Neural cell (in vitro differentiated cells): ENCODE measurements at regions not wholly inside any gene's neighbourhood (a gene's known extent, or its start where the extent isn't known, plus 50 kb on each side); places are given as distances from the start of the nearest gene placed in this dataset.

Experiments
- H2AFZ ChIP-seq: fragments of 200-600, 300-800 bp; sonication (generic), shearing (Covaris generic); 2 replicates; pipeline ENCODE4 v1.6.0; 2014; ENCODE audit warnings: low read depth, mild to moderate bottlenecking, antibody characterized with exemption, low read length, moderate library complexity
- H3F3A ChIP-seq: fragments of 200-600 bp; shearing (Covaris generic); 2 replicates; pipeline ENCODE4 v1.6.1; 2016; ENCODE audit warnings: mild to moderate bottlenecking, moderate library complexity, mixed read lengths, antibody characterized with exemption, low read length; ENCODE audit not compliant: insufficient read depth, poor library complexity, severe bottlenecking
- H3K27ac ChIP-seq: fragments of 200-600, 300-800 bp; sonication (generic), shearing (Covaris generic); 2 replicates; pipeline ENCODE4 v1.5.1; 2014; ENCODE audit warnings: mild to moderate bottlenecking, low read length, moderate library complexity
- H3K27me3 ChIP-seq: fragments of 300-800, 200-600 bp; sonication (generic), shearing (Covaris generic); 2 replicates; pipeline ENCODE4 v1.6.0; 2014; ENCODE audit warnings: mild to moderate bottlenecking, low read depth, low read length, moderate library complexity; ENCODE audit not compliant: insufficient read depth
- H3K36me3 ChIP-seq: fragments of 300-800, 200-600 bp; sonication (generic), shearing (Covaris generic); 2 replicates; pipeline ENCODE4 v1.5.1; 2014; ENCODE audit warnings: mild to moderate bottlenecking, antibody characterized with exemption, low read length, moderate library complexity; ENCODE audit not compliant: insufficient read depth
- H3K4me2 ChIP-seq: fragments of 300-800, 200-600 bp; sonication (generic), shearing (Covaris generic); 2 replicates; pipeline ENCODE4 v1.6.0; 2014; ENCODE audit warnings: mild to moderate bottlenecking, low read length
- H3K4me3 ChIP-seq: fragments of 300-800, 200-600 bp; sonication (generic), shearing (Covaris generic); 2 replicates; pipeline ENCODE4 v1.5.1; 2014; ENCODE audit warnings: mild to moderate bottlenecking, low read length, moderate library complexity
- H3K79me2 ChIP-seq: fragments of 200-600 bp; shearing (Covaris generic); replicated peaks from 2 replicates; pipeline ENCODE4 v1.6.0; 2014; ENCODE audit warnings: mild to moderate bottlenecking, low read length, moderate library complexity; ENCODE audit not compliant: insufficient read depth
- H3K9ac ChIP-seq: fragments of 300-800, 200-600 bp; sonication (generic), shearing (Covaris generic); 2 replicates; pipeline ENCODE4 v1.6.1; 2016; ENCODE audit warnings: mild to moderate bottlenecking, low read length, mixed read lengths
- H3K9me2 ChIP-seq: fragments of 200-600 bp; shearing (Covaris generic); 2 replicates; pipeline ENCODE4 v1.6.1; 2016; ENCODE audit warnings: mild to moderate bottlenecking, low read length, mixed read lengths; ENCODE audit not compliant: insufficient read depth
- H3K9me3 ChIP-seq: fragments of 200-600, 300-800 bp; sonication (generic), shearing (Covaris generic); 2 replicates; pipeline ENCODE4 v1.6.1; 2016; ENCODE audit warnings: mild to moderate bottlenecking, mixed run types, low read length, moderate library complexity, mixed read lengths
- H4K20me1 ChIP-seq: fragments of 200-600 bp; shearing (Covaris generic); 2 replicates; pipeline ENCODE4 v1.6.1; 2016; ENCODE audit warnings: mild to moderate bottlenecking, mixed run types; ENCODE audit not compliant: insufficient read depth
- EP300 ChIP-seq: fragments of 450-650 bp; conservative IDR thresholded peaks from 2 replicates; pipeline ENCODE4 v1.6.1; 2014; ENCODE audit warnings: antibody characterized with exemption, mild to moderate bottlenecking, moderate library complexity; ENCODE audit not compliant: poor library complexity, severe bottlenecking
- EZH2 ChIP-seq: fragments of 200-600, 300-800 bp; shearing (Covaris generic), sonication (generic); IDR thresholded peaks from 2 replicates; pipeline ENCODE4 v1.6.1; 2014; ENCODE audit warnings: antibody characterized with exemption, low read length, borderline replicate concordance, mild to moderate bottlenecking; ENCODE audit not compliant: insufficient read depth, poor library complexity, severe bottlenecking
- MXI1 ChIP-seq: fragments of 450-650 bp; conservative IDR thresholded peaks from 2 replicates; pipeline ENCODE4 v1.6.1; 2014; ENCODE audit warnings: antibody characterized with exemption, mild to moderate bottlenecking; ENCODE audit not compliant: poor library complexity, severe bottlenecking
- POLR2AphosphoS5 ChIP-seq: IDR thresholded peaks from 2 replicates; pipeline ENCODE4 v1.6.1; 2012
- RAD21 ChIP-seq: fragments of 450-650 bp; conservative IDR thresholded peaks from 2 replicates; pipeline ENCODE4 v1.6.1; 2014; ENCODE audit warnings: antibody characterized with exemption, mild to moderate bottlenecking, moderate library complexity
- SMC3 ChIP-seq: fragments of 450-650 bp; conservative IDR thresholded peaks from 2 replicates; pipeline ENCODE4 v1.6.1; 2014; ENCODE audit warnings: antibody characterized with exemption, mild to moderate bottlenecking, moderate library complexity; ENCODE audit not compliant: poor library complexity
- TAF1 ChIP-seq: IDR thresholded peaks from 2 replicates; pipeline ENCODE4 v1.6.1; 2012; ENCODE audit warnings: low read depth
- TF ChIP-seq, protein P1 (sequence below): IDR thresholded peaks from 2 replicates; pipeline ENCODE4 v1.6.1; 2012; ENCODE audit warnings: borderline replicate concordance
- TF ChIP-seq, protein P2 (sequence below): fragments of 450-650 bp; IDR thresholded peaks from 2 replicates; pipeline ENCODE4 v1.5.1; 2014; ENCODE audit warnings: antibody characterized with exemption, mild to moderate bottlenecking, moderate library complexity; ENCODE audit not compliant: poor library complexity, severe bottlenecking

DNA sequence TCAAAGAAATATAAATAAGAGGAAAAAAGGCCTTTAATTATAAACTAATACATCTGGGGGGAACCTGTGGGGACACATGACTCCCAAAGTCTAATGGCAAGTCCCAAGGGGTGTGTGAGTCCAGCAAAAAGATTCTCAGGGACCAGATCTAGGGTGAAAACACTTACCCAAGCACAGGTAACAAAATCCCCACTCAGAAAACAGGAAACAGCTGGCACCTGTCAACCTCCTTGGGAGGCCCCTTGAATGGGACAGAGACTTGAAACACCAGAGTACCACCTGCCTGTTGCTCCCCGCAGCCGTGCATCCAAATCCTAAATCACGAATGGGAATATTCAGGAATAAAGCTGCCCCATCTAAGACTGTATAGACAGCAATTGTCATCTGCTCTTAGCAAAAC is 461.2 kb upstream of the CDH5 start:
- H3K27ac ChIP-seq: no peak overlapping the region
- no peaks in the 10 kb centered on the region for H3K9me2 ChIP-seq
- no peak overlapping the region for H2AFZ ChIP-seq
- H3K79me2 ChIP-seq: no peaks in the 10 kb centered on the region
- no peaks in the 10 kb centered on the region for H4K20me1 ChIP-seq
- H3F3A ChIP-seq: no peaks in the 10 kb centered on the region
- no peak overlapping the region for H3K4me2 ChIP-seq
- no peak for TF ChIP-seq TAF1
- TF ChIP-seq, protein P1, sequence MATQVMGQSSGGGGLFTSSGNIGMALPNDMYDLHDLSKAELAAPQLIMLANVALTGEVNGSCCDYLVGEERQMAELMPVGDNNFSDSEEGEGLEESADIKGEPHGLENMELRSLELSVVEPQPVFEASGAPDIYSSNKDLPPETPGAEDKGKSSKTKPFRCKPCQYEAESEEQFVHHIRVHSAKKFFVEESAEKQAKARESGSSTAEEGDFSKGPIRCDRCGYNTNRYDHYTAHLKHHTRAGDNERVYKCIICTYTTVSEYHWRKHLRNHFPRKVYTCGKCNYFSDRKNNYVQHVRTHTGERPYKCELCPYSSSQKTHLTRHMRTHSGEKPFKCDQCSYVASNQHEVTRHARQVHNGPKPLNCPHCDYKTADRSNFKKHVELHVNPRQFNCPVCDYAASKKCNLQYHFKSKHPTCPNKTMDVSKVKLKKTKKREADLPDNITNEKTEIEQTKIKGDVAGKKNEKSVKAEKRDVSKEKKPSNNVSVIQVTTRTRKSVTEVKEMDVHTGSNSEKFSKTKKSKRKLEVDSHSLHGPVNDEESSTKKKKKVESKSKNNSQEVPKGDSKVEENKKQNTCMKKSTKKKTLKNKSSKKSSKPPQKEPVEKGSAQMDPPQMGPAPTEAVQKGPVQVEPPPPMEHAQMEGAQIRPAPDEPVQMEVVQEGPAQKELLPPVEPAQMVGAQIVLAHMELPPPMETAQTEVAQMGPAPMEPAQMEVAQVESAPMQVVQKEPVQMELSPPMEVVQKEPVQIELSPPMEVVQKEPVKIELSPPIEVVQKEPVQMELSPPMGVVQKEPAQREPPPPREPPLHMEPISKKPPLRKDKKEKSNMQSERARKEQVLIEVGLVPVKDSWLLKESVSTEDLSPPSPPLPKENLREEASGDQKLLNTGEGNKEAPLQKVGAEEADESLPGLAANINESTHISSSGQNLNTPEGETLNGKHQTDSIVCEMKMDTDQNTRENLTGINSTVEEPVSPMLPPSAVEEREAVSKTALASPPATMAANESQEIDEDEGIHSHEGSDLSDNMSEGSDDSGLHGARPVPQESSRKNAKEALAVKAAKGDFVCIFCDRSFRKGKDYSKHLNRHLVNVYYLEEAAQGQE: no peak
- no peak for TF ChIP-seq MXI1
- TF ChIP-seq, protein P2, sequence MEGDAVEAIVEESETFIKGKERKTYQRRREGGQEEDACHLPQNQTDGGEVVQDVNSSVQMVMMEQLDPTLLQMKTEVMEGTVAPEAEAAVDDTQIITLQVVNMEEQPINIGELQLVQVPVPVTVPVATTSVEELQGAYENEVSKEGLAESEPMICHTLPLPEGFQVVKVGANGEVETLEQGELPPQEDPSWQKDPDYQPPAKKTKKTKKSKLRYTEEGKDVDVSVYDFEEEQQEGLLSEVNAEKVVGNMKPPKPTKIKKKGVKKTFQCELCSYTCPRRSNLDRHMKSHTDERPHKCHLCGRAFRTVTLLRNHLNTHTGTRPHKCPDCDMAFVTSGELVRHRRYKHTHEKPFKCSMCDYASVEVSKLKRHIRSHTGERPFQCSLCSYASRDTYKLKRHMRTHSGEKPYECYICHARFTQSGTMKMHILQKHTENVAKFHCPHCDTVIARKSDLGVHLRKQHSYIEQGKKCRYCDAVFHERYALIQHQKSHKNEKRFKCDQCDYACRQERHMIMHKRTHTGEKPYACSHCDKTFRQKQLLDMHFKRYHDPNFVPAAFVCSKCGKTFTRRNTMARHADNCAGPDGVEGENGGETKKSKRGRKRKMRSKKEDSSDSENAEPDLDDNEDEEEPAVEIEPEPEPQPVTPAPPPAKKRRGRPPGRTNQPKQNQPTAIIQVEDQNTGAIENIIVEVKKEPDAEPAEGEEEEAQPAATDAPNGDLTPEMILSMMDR: no peak
- no peak for TF ChIP-seq EZH2
- no peak for TF ChIP-seq RAD21
- TF ChIP-seq POLR2AphosphoS5: no peak
- TF ChIP-seq EP300: no peak
- TF ChIP-seq SMC3: no peak
- H3K9ac ChIP-seq: no peak overlapping the region
- H3K9me3 ChIP-seq: no peaks in the 10 kb centered on the region
- H3K27me3 ChIP-seq: no peaks in the 10 kb centered on the region
- no peak overlapping the region for H3K4me3 ChIP-seq
- H3K36me3 ChIP-seq: no peaks in the 10 kb centered on the region

DNA sequence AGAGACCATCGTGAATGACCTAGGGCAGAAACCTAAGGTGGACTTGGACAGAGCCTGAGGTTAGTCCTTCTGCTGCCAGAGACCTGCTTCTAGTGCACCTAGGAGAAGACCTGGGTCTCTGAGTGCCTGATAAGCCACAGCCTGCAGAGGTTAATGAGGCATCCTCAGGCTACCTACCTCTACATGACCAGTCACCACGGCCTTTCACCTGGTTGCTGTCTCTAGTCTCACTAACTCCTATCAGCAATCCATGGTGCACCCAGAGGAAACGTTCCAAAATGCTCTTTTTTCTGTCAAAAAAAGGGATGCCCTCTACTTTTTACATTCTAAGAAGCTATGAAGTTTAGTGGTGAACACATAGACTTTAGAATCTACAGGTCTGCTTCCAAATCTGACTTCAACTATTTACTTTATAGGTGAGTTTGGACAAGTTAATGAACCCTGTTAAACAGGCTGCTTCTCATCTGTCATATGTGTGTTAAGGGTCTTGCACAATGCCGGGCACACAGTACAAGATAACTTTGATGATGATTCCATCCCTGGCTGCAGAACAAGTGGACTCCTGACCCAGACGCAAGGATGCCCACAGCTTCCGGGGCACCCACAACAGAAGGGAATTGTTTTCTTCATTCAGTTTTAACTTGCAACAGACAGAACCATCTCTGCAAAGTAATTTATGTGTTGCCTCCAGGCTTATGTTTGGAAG is 469.9 kb upstream of the CDH5 start:
- no peak overlapping the region for H2AFZ ChIP-seq
- no peaks in the 10 kb centered on the region for H4K20me1 ChIP-seq
- no peaks in the 10 kb centered on the region for H3K79me2 ChIP-seq
- H3K27me3 ChIP-seq: no peaks in the 10 kb centered on the region
- no peaks in the 10 kb centered on the region for H3F3A ChIP-seq
- no peaks in the 10 kb centered on the region for H3K9me3 ChIP-seq
- H3K4me2 ChIP-seq: no peak overlapping the region
- no peak overlapping the region for H3K27ac ChIP-seq
- no peaks in the 10 kb centered on the region for H3K9me2 ChIP-seq
- H3K4me3 ChIP-seq: no peak overlapping the region
- H3K36me3 ChIP-seq: no peaks in the 10 kb centered on the region
- TF ChIP-seq TAF1 (no peak), EP300 (no peak), SMC3 (no peak), MXI1 (no peak), POLR2AphosphoS5 (no peak), EZH2 (no peak), RAD21 (no peak)
- TF ChIP-seq, protein P2: no peak
- TF ChIP-seq, protein P1: no peak
- no peak overlapping the region for H3K9ac ChIP-seq
